GM18511 (cell line): ENCODE measurements at regions not wholly inside any gene's neighbourhood (a gene's known extent, or its start where the extent isn't known, plus 50 kb on each side); places are given as distances from the start of the nearest gene placed in this dataset.
"Not testable (repeated sequence)": the region's sequence is repeated elsewhere in the genome, so short reads cannot be mapped to it uniquely, and the experiment has no call there.

ENCODE experiments used
- ATAC-seq: cut with Tn5 transposase; IDR thresholded peaks from one replicate; pipeline ENCODE4 v1.9.1; 2021; ENCODE audit warnings: mild to moderate bottlenecking, moderate library complexity; ENCODE audit not compliant: unreplicated experiment

DNA sequence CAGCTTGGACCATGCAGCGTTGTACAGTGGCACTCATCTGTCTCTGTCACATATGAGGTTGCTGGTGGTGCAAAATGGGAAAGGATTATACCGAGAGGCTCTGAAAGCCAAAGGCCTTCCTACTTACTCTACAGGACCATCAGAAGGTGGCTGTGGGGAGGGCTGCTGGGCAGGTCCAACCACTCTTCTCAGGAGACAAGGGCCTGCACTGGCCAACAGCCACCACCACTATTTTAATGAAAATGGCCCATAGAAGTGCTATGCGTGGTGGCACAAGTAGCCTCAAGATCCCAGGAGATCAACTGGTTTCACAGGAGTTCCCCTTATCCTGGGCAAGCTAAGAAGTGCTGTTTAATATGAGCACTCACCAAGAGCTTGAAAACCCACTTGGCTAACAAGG, 52.3 kb downstream of the MRPL57 start:
- no peak for ATAC-seq

DNA sequence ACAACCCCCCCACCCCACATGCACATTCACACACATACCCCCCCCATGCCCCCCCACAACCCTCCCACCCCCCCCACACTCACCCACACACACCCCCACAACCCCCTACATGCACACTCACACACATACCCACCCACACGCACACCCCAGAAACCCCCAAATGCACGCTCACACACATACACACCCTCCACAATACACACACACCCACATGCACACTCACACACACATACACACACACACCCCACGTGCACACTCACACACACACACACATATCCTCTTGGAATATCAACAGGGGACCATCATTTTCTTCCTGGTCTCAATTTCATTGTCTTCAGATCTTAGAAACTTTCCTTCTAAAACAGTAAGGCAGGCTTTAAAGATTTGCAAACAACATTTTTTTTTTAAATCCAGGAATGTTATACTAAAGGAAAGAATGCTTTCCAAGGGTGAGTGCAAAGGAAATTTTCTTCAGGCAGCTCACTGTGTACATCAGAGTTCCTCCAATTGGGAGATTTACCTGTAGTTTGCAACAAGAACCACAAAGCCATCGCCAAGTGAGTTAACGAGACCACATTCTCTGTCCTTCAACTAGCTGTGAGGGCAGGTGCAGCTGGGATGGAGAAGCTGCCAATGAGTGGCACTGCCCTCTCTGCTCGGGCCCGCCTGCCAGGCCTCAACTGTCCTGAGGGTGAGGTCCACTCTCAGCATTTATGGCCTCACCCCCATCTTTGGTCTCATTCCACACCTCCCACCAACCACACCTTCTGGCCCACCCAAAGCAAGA, 53.0 kb downstream of the MRPL57 start:
- no peak for ATAC-seq

DNA sequence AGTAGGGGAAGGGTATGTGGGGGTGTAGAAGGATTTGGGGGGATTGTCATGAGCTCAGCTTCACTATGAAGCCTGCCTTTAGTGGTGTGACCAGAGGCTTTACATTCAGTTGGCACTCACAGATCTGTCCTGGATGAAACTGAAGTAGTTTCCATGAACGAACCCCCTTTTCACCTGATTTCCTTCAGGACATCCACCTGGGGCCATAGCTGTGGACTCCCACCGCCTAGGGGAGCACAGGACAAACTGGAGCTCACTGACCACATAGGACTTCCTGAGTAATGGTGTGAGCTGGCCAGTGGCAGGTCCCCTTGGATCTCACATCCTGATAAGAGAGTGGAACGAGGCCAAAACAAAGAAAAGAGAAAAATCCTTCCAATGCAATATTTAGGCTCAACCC, 54.1 kb downstream of the MRPL57 start:
- no peak for ATAC-seq

DNA sequence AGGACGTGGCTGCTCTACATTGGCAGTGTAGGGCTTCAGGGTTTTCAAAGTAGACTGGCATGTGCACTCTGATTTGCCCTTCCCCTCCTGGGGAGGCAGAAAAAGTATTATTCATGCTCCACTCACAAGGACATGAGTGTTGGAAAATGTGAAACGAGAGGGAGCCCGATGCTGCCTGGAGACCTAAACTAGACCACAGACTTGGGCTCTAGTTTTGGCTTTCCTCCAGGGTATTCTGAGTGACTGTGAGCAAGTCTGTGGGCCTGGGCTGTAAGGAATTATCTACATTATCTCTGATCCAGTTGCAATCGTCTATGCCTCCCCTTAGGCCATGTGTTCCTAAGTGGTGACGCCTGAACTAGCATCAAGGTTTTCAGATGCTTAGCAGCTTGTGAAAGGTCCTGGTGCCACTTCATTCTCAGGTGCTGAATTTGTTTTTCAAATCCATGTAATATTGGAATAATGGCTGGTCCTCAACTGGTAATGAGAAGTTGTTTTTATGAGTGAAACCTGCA, 55.0 kb downstream of the MRPL57 start:
- no peak for ATAC-seq

DNA sequence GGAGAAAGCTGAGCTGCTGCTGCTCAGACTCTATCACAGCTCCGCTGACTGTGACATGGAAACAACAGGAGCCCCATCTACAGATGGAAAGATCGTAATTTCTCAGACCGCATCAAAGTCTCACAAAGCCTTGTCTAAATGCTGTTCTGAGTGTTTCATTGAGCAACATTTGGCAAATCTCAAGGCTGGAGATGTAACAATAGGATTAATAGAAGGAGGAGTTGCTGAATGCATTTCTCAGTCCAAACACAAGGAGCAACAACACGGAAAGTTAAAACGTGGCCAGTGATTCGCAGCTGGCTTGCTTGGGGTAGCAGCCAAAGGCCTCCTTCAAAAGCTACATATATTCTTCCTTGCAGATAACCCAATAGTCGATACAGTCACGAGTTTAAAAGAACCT, 55.7 kb downstream of the MRPL57 start:
- ATAC-seq = no peak

DNA sequence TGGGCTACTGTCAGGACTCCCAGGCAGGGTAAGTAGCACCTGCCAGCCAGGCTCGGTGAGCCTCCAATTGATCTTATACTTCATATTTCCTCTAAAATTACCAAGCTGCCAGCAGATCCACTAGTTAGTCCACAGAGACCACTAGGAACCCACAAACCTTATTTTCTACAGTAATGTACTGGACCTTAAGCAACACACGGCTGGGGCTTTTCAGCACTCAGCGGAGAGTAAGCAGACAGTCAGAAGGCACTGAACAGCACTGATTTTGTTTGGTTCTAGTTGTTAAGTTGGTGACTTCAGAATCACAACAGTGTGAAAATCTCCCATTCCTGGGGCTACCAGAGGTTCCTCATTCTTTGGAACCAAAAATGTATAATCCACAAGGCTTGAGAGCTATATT, 56.1 kb downstream of the MRPL57 start:
- no peak for ATAC-seq

DNA sequence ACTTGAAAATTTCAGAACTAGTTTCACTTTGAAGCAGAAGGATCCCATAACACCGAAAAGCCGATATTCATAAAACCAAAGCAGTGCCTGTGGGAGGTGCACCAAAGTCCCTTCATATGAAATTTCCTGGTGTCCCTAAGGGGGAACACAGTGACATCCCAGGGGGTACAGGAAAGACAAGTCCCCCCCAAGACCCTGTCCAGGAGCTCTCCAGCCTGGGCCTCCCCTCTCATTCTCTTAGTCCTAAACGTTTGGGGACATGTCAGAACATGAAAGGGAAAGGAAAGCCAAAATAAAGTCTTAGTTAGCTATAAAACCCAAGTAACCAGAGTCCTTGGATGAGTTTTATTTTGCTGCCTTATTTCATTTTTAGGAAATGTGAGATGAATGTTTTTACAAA, 56.6 kb downstream of the MRPL57 start:
- ATAC-seq = no peak

DNA sequence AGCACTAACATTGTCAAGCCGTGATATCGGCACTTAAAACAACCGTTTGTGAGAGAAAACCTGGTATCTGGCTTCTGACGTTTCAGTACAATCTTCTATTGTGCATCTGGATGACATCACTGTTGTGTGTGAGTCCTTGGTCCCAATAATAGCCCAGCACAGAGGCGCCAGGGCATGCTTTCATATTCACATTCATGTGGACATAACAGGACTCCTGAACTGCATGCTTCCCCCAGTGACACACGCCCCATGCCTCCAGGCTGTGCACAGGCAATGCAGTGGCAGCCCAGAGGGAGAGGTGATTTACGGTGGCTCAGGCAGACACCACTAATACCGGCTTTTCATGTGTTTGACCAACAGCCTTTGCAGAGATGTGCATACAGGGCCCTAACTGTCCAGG, 58.1 kb downstream of the MRPL57 start:
- ATAC-seq = no peak

DNA sequence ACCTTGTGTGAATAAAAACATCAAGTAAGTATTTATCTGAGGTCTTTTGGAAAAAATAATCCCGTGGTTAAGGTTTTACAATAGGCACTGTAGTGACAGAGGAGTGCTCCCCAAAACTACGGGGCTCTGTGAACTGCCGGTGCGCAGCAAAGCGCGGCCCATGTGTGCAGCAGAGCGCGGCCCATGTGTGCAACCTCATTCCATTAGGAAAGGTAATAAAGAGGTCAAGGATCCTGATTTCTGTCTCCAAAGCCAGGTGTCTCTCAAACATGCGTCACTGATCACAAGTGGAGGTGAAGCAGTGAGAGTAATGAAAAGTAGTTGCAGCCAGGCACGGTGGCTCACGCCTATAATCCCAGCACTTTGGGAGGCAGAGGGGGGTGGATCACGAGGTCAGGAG, 58.7 kb downstream of the MRPL57 start:
- ATAC-seq = no peak

DNA sequence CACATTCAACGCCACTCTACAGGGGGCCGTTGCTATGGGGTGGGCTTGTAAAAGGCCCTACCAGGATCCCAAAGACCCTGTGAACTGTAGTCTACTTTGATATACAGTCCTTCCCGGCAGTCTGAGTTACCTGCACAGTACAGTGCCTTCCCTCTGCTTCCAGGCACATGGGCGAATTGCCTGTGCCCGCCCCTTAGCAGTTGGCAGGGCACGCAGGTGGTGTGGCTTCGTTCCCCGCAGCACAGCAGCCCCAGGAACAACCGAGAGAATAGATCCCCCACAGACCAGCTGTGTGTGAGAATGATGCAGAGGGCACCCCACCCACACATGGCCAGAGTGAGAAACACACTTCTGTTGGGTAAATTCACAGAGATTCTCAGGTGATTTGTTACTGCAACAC, 60.6 kb downstream of the MRPL57 start:
- no peak for ATAC-seq

DNA sequence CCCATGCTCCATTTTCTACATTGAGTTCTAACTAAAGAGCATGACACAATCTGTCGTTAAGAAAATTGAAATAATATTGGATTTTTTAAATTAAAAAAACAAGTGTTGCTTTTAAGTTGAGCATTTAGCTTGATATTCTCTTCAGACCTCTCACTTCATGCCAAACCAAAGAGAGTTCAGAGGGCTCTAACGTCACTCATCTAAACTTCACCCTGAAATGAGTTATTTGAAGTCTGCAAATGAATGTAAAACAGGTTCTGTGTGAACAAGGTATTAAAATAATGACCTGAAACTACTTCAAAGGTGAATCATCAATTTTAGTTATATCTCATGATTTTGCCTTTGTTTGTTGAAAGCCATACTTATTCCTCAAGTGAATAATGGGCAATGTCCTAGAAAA, 61.8 kb downstream of the MRPL57 start:
- ATAC-seq = no peak

DNA sequence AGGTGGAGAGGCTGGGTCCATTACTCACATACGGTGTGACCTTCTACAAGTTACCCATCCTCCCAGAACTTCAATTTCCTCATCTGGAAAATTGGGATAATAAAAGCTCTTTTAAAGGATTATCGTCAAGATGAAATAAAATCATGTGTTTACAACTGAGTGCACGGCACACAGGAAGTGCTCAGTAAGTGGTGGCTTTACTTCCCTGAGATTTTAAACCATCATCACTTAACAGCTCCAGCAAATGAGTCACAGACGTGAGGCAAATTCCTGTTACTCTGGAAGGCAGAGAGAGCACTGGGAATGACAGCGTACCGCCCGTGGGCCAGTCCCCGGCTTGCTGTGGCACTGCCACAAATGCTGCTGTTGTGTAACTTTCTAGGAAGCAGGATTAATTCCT, 64.1 kb downstream of the MRPL57 start:
- ATAC-seq = no peak

DNA sequence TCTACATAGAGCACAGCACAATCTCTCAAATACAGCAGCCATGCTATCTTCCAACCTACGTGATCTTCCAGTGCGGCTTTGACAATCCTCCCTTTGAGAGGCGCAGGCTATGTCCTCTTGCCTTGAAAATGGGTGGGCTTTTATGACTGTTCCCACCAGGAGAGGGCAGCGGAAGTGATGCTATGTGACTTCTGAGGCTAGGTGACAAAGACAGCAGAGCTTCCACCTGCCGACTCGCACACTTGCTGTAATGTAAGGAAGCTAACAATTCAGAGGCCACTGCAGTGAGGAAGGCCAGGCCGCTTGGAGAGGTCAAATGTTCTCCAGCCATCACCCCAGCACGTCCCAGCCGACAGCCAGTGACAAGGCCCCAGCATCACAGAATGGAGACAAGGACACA, 65.8 kb downstream of the MRPL57 start:
- no peak for ATAC-seq

DNA sequence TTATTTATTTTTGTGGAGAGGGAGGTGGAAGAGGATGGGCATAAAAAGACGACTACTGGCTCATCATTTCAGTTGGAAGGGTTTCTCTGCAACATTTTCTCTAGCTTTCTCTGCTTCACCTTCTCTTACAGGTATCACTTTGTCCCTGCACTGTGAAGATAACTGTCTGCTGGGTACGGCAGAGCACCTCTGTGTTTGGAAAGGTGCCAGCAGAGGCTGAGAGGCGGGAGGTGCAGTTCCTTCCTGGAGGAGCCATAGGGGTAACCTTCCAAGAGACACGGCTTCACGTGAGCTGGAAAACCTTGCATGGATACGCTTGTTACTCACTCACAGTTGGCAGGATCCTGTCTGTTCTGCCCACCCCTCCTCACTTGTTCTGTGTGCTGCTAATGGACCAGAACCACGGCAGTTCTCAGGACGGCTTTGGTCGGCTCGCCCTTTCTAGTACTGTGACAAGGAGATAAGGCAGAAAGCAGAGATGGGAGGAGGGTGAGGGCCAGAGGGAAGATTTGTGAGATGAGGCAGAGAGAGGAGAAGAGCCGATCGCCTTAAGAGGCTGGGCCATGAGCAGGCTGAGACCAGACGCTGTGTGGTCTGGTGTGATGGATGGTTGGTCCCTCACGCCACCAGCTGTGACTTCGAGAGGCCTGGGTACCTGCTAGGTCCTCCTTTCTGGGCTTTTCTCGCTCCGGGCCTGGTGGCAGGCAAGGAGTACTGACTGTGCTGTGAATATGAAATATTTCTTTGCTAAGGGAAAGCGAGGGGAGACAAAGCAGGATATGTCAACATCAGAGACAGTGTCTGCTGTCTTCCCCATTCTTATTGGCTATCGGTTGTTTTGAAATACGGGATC, 66.8 kb downstream of the MRPL57 start:
- no peak for ATAC-seq

DNA sequence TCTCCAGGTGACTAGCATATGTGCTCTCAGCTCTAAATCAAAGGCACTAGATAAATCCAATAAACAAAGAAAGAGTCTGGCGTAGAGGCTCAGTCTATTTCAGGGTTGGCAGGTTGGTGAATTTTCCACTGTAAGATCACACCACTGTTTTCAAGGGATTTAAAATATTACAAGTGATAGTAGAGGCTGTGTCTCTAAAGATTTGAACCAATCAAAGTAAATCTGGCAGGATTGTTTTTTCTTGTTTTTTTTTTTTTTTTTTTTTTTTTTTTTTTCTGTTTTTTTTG, 67.4 kb downstream of the MRPL57 start:
- not testable (repeated sequence) for ATAC-seq

DNA sequence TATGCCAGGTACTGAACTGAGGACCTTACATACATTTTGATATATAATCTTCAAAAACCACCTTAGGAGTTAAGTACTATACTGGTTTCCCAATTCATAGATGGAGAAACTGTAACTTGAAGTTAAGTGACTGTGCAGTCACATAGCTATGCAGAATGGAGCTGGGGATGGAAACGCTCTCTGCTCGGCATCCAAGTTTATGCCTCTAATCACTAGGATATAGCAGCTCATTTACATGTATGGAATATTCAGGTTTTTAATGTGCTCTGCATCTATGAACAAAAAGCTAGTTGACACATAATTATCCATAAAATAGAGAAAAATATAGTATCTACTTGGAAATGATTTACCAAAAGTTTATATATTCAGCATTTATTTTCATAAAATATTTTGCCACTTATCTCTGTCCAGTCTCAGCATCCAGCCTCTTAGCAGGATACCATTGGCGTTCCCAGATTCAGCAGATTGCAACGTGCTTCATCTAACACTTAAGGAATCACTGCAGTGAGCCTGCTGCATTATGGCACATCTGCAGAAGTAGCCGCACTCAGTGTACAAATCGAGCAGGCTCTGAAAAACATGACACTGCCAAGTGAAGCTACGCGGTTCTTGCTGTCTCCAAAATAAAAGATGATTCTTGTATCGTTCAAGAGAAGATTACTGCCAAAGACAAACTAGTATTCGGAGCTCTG, 70.4 kb downstream of the MRPL57 start:
- ATAC-seq = no peak

DNA sequence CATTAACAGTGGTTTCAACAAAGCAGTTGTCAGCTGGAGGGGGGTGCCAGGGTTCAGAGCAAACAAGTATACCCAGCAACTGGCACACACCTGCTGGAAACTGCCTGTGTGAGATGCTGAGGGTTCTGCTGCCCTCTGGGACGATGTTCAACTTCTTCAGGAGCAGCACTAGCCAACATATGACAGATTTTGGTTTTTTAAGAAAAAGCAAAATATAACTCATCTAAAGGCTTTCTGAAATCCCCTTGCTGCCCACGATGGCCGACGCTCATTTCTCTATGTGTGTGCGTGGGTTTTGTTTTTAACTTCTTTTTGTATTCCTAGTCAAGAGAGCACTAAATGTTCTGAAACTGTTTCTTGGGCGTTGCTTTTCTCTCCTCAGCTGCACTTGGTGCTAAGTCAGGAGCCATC, 79.9 kb downstream of the MRPL57 start:
- no peak for ATAC-seq

DNA sequence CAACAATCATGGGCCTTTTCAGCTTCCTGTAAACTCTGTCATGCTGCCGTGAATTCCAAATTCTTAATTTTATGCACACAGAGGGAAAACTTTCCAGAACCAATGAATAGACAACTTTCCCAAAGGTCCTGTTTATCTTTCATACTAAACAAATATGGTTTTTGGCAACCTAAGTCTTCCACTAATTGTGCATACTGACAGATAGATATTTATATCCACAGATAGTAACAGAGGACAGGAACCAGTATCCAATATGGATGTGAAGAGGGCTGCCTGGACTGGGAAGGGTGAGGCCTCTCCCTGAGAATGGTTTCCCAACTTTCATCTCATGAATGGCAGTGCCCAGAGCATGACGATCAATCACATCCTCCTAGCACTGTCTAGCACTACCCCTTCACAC, 80.4 kb downstream of the MRPL57 start:
- ATAC-seq = no peak

DNA sequence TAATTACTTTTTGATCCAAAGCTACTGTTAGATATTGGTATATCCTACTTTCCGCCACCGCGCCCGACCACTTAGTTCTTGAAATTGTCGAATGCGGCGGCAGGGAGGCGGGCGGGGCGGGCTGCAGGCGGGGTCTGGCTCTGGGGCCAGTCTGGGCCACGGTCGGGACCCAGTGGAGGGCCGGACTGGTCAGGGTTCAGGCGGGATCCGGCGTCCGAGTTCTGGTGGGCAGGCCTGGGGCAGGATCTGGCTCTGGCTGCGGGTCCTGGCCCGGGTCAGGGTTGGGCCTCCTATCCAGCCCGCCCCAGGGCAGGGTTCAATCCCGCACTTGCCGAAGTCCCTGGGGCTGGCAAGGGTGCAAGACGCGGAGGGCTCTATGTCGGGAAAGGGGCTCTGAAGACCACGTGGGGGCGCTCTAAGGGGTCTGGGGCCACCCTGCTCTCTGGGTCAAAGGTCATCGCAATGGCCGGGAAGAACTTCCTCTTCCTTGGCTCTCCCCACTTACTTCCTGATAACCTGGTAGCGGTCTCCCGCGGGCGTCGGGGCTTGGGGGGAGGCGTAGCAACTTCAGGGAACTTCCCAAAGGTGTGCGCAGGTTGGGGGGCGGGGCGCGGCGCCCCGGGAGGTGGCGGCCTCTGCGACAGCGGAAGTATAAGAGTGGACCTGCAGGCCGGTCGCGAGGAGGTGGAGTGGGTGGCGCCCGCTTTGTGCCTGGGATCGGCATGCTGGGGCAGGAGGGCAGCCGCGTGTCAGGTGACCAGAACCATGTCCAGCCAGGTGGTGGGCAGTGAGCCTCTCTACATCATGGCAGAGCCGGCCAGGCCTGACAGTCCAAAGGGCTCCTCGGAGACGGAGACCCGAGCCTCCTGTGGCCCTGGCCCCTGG, 83.4 kb downstream of the MRPL57 start:
- no peak for ATAC-seq

DNA sequence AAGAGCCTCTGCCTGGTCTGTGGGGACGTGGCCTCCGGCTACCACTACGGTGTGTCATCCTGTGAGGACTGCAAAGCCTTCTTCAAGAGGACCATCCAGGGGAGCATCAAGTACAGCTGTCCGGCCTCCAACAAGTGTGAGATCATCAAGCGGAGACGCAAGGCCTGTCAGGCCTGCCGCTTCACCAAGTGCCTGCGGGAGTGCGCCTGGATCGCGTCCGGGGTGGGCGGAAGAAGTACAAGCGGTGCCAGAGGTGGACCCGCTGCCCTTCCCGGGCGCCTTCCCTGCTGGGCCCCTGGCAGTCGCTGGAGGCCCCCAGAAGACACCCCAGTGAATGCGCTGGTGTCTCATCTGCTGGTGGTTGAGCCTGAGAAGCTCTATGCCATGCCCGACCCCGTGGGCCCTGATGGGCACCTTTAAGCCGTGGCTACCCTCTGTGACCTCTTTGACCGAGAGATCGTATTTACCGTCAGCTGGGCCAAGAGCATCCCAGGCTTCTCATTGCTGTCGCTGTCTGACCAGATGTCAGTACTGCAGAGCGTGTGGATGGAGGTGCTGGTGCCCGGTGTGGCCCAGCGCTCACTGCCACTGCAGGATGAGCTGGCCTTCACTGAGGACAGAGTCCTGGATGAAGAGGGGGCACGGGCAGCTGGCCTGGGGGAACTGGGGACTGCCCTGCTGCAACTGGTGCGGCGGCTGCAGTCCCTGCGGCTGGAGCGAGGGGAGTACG, 84.3 kb downstream of the MRPL57 start:
- ATAC-seq = not testable (repeated sequence)
